GM12878 (cell line): ENCODE measurements at regions not wholly inside any gene's neighbourhood (a gene's known extent, or its start where the extent isn't known, plus 50 kb on each side); places are given as distances from the start of the nearest gene placed in this dataset.

Experiments used
- ATAC-seq: fragments of 200-7000 bp; cut with Tn5 transposase; 3 replicates; pipeline ENCODE4 v1.9.1; 2020; ENCODE audit warnings: mild to moderate bottlenecking, moderate library complexity
- BruUV-seq: library from RNA; stranded (reverse); fragments of 400-500 nt; replicated peaks from 2 replicates; lab custom pipeline; 2021; lab: Mats Ljungman, UMichigan
- CTCF ChIA-PET: fragments of 300-600 bp; sonication (Branson Sonifier 250); formaldehyde crosslinking; extraction: SDS; loops from one replicate; lab custom pipeline; 2021; ENCODE audit warnings: inconsistent platforms; lab: Yijun Ruan, JAX
- POLR2A ChIA-PET: fragments of 350-600 bp; formaldehyde crosslinking; extraction: SDS; loops from one replicate; lab custom pipeline; 2021; ENCODE audit warnings: inconsistent platforms; lab: Charles Lee
- RAD21 ChIA-PET: fragments of 300-600 bp; sonication (Branson Sonifier 250); formaldehyde crosslinking; loops from one replicate; lab custom pipeline; 2023; ENCODE audit warnings: antibody characterized with exemption; ENCODE audit not compliant: unreplicated experiment; lab: Charles Lee
- SMC1A ChIA-PET: fragments of 300-600 bp; sonication (Branson Sonifier 250); formaldehyde crosslinking; loops from one replicate; lab custom pipeline; 2023; ENCODE audit not compliant: unreplicated experiment, uncharacterized antibody; lab: Charles Lee
- DNase-seq: peaks from one replicate; pipeline ENCODE4 v3.0.0-alpha.2; 2011; ENCODE audit warnings: low read depth, low spot score
- FAIRE-seq: peaks from 3 replicates; lab custom pipeline; 2011; peaks lifted over from hg19 to GRCh38; lab: Jason Lieb, UNC
- H2AFZ ChIP-seq: 2 replicates; pipeline ENCODE4 v1.6.0; 2011; ENCODE audit warnings: low read depth, low read length, control low read depth; ENCODE audit not compliant: control insufficient read depth
- H3K27ac ChIP-seq: 2 replicates; pipeline ENCODE4 v1.5.1; 2011; ENCODE audit warnings: control low read depth; ENCODE audit not compliant: control insufficient read depth, insufficient read depth
- H3K27me3 ChIP-seq, 2 experiments: replicated peaks in 1 of 2; 2 replicates each; pipeline versions ENCODE4 v1.6.0 to v1.6.1; 2011; ENCODE audit warnings: low read length in 1 of 2; ENCODE audit not compliant: control insufficient read depth in 2 of 2, insufficient read depth in 2 of 2
- H3K36me3 ChIP-seq, 2 experiments: 2 replicates each; pipeline ENCODE4 v1.5.1; 2011; ENCODE audit warnings: low read length in 1 of 2; ENCODE audit not compliant: control insufficient read depth in 2 of 2, insufficient read depth in 2 of 2
- H3K4me1 ChIP-seq: 2 replicates; pipeline ENCODE4 v1.6.1; 2011; ENCODE audit warnings: mild to moderate bottlenecking, low read length, moderate library complexity, mixed read lengths; ENCODE audit not compliant: control insufficient read depth, insufficient read depth
- H3K4me2 ChIP-seq: 2 replicates; pipeline ENCODE4 v1.6.0; 2011; ENCODE audit warnings: control low read depth; ENCODE audit not compliant: control insufficient read depth, insufficient read depth
- H3K4me3 ChIP-seq: fragments of 200-600 bp; sonication (generic); 2 replicates; pipeline ENCODE4 v1.5.1; 2016
- H3K79me2 ChIP-seq: 2 replicates; pipeline ENCODE4 v1.6.0; 2011; ENCODE audit warnings: low read length; ENCODE audit not compliant: control insufficient read depth, insufficient read depth
- H3K9ac ChIP-seq: 2 replicates; pipeline ENCODE4 v1.8.0; 2011; ENCODE audit warnings: low read length, control low read depth, mixed read lengths; ENCODE audit not compliant: control insufficient read depth, insufficient read depth
- H3K9me3 ChIP-seq: replicated peaks from 3 replicates; pipeline ENCODE4 v1.5.1; 2011; ENCODE audit warnings: mild to moderate bottlenecking, low read length; ENCODE audit not compliant: control insufficient read depth, insufficient read depth
- H4K20me1 ChIP-seq: 2 replicates; pipeline ENCODE4 v1.6.0; 2011; ENCODE audit not compliant: control insufficient read depth, insufficient read depth
- BRCA1 ChIP-seq: IDR thresholded peaks from 2 replicates; pipeline ENCODE4 v1.6.1; 2011; ENCODE audit warnings: low read depth, low read length, improper control_type of control experiment
- EP300 ChIP-seq, 2 experiments: fragments of 150-350 bp in 1 of 2; IDR thresholded peaks; 2 replicates each; pipeline ENCODE4 v1.6.1; 2011 to 2012; ENCODE audit warnings: low read depth in 2 of 2, low read length in 2 of 2, borderline replicate concordance in 1 of 2, improper control_type of control experiment in 1 of 2, inconsistent platforms in 1 of 2; ENCODE audit not compliant: control insufficient read depth in 1 of 2
- EZH2 ChIP-seq: IDR thresholded peaks from 2 replicates; pipeline ENCODE4 v1.6.1; 2012; ENCODE audit warnings: low read depth, mild to moderate bottlenecking, control low read depth, inconsistent platforms, low read length, borderline replicate concordance; ENCODE audit not compliant: control insufficient read depth
- KDM1A ChIP-seq: fragments of 200-600 bp; sonication (generic); IDR thresholded peaks from 2 replicates; pipeline ENCODE4 v1.6.1; 2016; ENCODE audit warnings: borderline replicate concordance
- LARP7 ChIP-seq: fragments of 450-650 bp; IDR thresholded peaks from 2 replicates; pipeline ENCODE4 v1.6.1; 2017; ENCODE audit warnings: mild to moderate bottlenecking
- MLLT1 ChIP-seq: fragments of 450-650 bp; IDR thresholded peaks from 2 replicates; pipeline ENCODE4 v1.6.1; 2016; ENCODE audit warnings: mild to moderate bottlenecking
- MTA2 ChIP-seq: fragments of 450-650 bp; IDR thresholded peaks from 2 replicates; pipeline ENCODE4 v1.6.1; 2016; ENCODE audit warnings: low read depth, mild to moderate bottlenecking, moderate library complexity
- NFYB ChIP-seq: IDR thresholded peaks from 2 replicates; pipeline ENCODE4 v1.6.1; 2011; ENCODE audit warnings: low read depth, mild to moderate bottlenecking, low read length, improper control_type of control experiment, moderate library complexity; ENCODE audit not compliant: insufficient read depth
- NR2C1 ChIP-seq: fragments of 450-650 bp; IDR thresholded peaks from 2 replicates; pipeline ENCODE4 v1.6.1; 2017; ENCODE audit warnings: antibody characterized with exemption, mild to moderate bottlenecking, moderate library complexity
- NR2C2 ChIP-seq: IDR thresholded peaks from 2 replicates; pipeline ENCODE4 v1.6.1; 2011; ENCODE audit warnings: borderline replicate concordance, low read depth; ENCODE audit not compliant: control insufficient read depth, insufficient read length
- NRF1 ChIP-seq: conservative IDR thresholded peaks from 2 replicates; pipeline ENCODE4 v1.6.1; 2011; ENCODE audit warnings: mild to moderate bottlenecking, low read depth, low read length, improper control_type of control experiment
- POU2F2 ChIP-seq: IDR thresholded peaks from 3 replicates; pipeline ENCODE4 v1.6.1; 2011; ENCODE audit warnings: low read depth, mild to moderate bottlenecking, low read length, borderline replicate concordance
- SMAD5 ChIP-seq: IDR thresholded peaks from 2 replicates; pipeline ENCODE4 v1.6.1; 2016; ENCODE audit warnings: antibody characterized with exemption, low read depth
- SP1 ChIP-seq: IDR thresholded peaks from one replicate; pipeline ENCODE4 v1.6.1; 2011; ENCODE audit warnings: low read depth, low read length
- TAF1 ChIP-seq: IDR thresholded peaks from 2 replicates; pipeline ENCODE4 v1.6.1; 2011; ENCODE audit warnings: mild to moderate bottlenecking, low read depth, low read length, borderline replicate concordance
- WGBS: methylation state at CpG from one replicate; pipeline ENCODE4 v1.1.6; 2016; ENCODE audit warnings: low lambda C conversion rate; ENCODE audit not compliant: insufficient replicate concordance, insufficient coverage; ENCODE audit errors: missing lambda C conversion rate; 5-methylcytosine and 5-hydroxymethylcytosine counted together
- in situ Hi-C: fragments of 300-500 bp; cut with MboI; formaldehyde crosslinking; loops from 9 replicates; pipeline ENCODE4 v1.14.3; 2018; ENCODE audit warnings: mixed read lengths
- intact Hi-C: fragments of 100-400 bp; cut with micrococcal nuclease; formaldehyde crosslinking; loops from one replicate; pipeline ENCODE4 v1.14.2; 2022; ENCODE audit not compliant: unreplicated experiment
- TF ChIP-seq, protein P1 (sequence below): fragments of 450-650 bp; IDR thresholded peaks from 2 replicates; pipeline ENCODE4 v1.6.1; 2018; ENCODE audit warnings: borderline replicate concordance, mild to moderate bottlenecking; ENCODE audit not compliant: partially characterized antibody

DNA sequence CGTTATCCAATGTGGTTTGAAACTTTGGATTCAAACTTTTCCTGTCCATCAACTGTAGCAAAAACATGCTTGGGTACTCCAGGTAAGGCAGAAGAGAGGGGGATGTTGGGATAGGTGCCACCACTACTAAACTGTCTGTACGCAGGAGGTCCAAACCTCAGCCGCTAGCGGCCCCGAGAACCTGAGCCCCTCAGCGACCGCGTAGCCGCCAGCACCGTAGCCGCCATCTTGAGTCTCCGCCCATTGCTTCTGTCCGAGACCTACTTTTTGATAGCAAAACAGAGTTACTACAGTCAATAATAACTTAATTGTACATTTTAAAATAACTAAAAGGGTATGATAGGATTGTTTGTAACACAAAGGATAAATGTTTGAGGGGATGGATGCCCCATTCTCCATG is 119.9 kb upstream of the GRID2 start:
- H2AFZ ChIP-seq, result no peak overlapping the region
- no peaks in the 10 kb centered on the region for H3K4me1 ChIP-seq
- no peak overlapping the region for H3K9ac ChIP-seq
- no peak overlapping the region for H3K4me3 ChIP-seq
- no peaks in the 10 kb centered on the region for H4K20me1 ChIP-seq
- ATAC-seq (no peak), DNase-seq (no peak), FAIRE-seq (no peak)
- H3K27ac ChIP-seq, result no peak overlapping the region
- BruUV-seq, result no TSS peak
- TF ChIP-seq LARP7, result no peak
- no peak for TF ChIP-seq EZH2
- TF ChIP-seq TAF1, result no peak
- TF ChIP-seq SMAD5, result no peak
- TF ChIP-seq SP1, result no peak
- TF ChIP-seq KDM1A, result no peak
- TF ChIP-seq NRF1, result no peak
- no peak for TF ChIP-seq EP300 (IDR thresholded peaks at IDR 0.05; ENCODE audit: borderline replicate concordance in 1 of 2, control insufficient read depth in 1 of 2, low read depth in 2 of 2, low read length in 2 of 2)
- no peak for TF ChIP-seq BRCA1
- POLR2A ChIA-PET, result no interaction called here
- SMC1A ChIA-PET, result no interaction called here
- intact Hi-C loops (no loop called here), in situ Hi-C loops (no loop called here)
- no peaks in the 10 kb centered on the region for H3K27me3 ChIP-seq
- H3K4me2 ChIP-seq, result no peak overlapping the region
- 76% methylated on average over 13 of the region's 13 CpGs for WGBS
- H3K36me3 ChIP-seq, result no peaks in the 10 kb centered on the region
- H3K9me3 ChIP-seq, result no peaks in the 10 kb centered on the region
- CTCF ChIA-PET, result no interaction called here
- no peaks in the 10 kb centered on the region for H3K79me2 ChIP-seq
- RAD21 ChIA-PET, result no interaction called here

DNA sequence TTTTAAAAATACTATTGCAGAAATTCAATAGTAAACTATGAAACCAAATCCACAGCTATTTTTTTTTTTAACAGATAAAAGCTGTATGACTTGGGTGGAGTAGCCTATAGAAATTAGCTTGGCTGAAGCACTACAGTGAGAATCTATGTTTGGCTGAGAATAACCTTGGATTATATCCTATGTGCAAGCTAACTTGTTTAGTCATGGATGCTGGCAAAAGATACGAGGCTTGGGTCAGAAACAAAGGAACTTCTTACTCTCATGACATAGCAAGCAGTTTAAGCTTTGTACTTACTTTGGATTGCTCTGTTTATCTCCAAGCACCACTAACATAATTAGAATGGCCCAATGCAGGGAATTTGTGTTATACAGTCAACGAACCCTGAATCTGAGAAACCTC is 119.2 kb upstream of the GRID2 start:
- H3K9ac ChIP-seq, result no peak overlapping the region
- no peak for TF ChIP-seq EZH2
- no peak for TF ChIP-seq NFYB
- no peak for TF ChIP-seq LARP7
- TF ChIP-seq MTA2, result no peak
- TF ChIP-seq NR2C1, result no peak
- TF ChIP-seq, protein P1, sequence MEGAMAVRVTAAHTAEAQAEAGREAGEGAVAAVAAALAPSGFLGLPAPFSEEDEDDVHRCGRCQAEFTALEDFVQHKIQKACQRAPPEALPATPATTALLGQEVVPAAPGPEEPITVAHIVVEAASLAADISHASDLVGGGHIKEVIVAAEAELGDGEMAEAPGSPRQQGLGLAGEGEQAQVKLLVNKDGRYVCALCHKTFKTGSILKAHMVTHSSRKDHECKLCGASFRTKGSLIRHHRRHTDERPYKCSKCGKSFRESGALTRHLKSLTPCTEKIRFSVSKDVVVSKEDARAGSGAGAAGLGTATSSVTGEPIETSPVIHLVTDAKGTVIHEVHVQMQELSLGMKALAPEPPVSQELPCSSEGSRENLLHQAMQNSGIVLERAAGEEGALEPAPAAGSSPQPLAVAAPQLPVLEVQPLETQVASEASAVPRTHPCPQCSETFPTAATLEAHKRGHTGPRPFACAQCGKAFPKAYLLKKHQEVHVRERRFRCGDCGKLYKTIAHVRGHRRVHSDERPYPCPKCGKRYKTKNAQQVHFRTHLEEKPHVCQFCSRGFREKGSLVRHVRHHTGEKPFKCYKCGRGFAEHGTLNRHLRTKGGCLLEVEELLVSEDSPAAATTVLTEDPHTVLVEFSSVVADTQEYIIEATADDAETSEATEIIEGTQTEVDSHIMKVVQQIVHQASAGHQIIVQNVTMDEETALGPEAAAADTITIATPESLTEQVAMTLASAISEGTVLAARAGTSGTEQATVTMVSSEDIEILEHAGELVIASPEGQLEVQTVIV, result no peak
- TF ChIP-seq NR2C2, result no peak
- TF ChIP-seq MLLT1, result no peak
- no peak for TF ChIP-seq POU2F2

More for the DNA sequence above, 119.2 kb upstream of the GRID2 start:
- in situ Hi-C loops, result no loop called here
- no peaks in the 10 kb centered on the region for H3K27me3 ChIP-seq
- H3K9me3 ChIP-seq, result no peaks in the 10 kb centered on the region
- no peak overlapping the region for H3K4me2 ChIP-seq
- no peak overlapping the region for H3K27ac ChIP-seq
- ChIA-PET CTCF (no interaction called here), SMC1A (no interaction called here), RAD21 (no interaction called here), POLR2A (no interaction called here)
- DNase-seq (no peak), ATAC-seq (no peak), FAIRE-seq (no peak)
- no peaks in the 10 kb centered on the region for H3K79me2 ChIP-seq
- intact Hi-C loops, result no loop called here
- H3K4me3 ChIP-seq, result no peak overlapping the region
- H3K36me3 ChIP-seq, result no peaks in the 10 kb centered on the region
- no peak overlapping the region for H2AFZ ChIP-seq
- H4K20me1 ChIP-seq, result no peaks in the 10 kb centered on the region
- 16% methylated on average over 2 of the region's 2 CpGs for WGBS
- no peaks in the 10 kb centered on the region for H3K4me1 ChIP-seq
- no TSS peak for BruUV-seq
